ENCODE measurements at regions not wholly inside any gene's neighbourhood (a gene's known extent, or its start where the extent isn't known, plus 50 kb on each side); places are given as distances from the start of the nearest gene placed in this dataset.

- TF ChIP-seq CTCF (IDR thresholded peaks at IDR 0.05; ENCODE audit: low read depth, low read length) = no peak
- no peak for TF ChIP-seq POLR2A (IDR thresholded peaks at IDR 0.05; ENCODE audit: extremely low read depth, insufficient read length)
- TF ChIP-seq MYC (IDR thresholded peaks at IDR 0.05; ENCODE audit: low read depth, low read length) = no peak
Measured at GRCh38 chr18:37864122-37864521, 298.5 kb upstream of the CELF4 start.
